Endothelial cell of umbilical vein (primary cell): ENCODE measurements at regions not wholly inside any gene's neighbourhood (a gene's known extent, or its start where the extent isn't known, plus 50 kb on each side); places are given as distances from the start of the nearest gene placed in this dataset.

Source experiments
- CTCF ChIP-seq, 2 donors: IDR thresholded peaks; 1 replicate in 1 of 2; 2 replicates in 1 of 2; pipeline ENCODE4 v1.5.1; 2011; ENCODE audit warnings: low read length in 2 of 2, mild to moderate bottlenecking in 2 of 2, moderate library complexity in 2 of 2, control low read depth in 1 of 2, inconsistent platforms in 1 of 2, low read depth in 1 of 2; ENCODE audit not compliant: insufficient read depth in 1 of 2; ENCODE audit errors: extremely low read depth in 1 of 2
- GATA2 ChIP-seq: IDR thresholded peaks from 2 replicates; pipeline ENCODE4 v1.7.0; 2011; ENCODE audit warnings: low read depth, mild to moderate bottlenecking, moderate library complexity, mixed read lengths, low read length; ENCODE audit not compliant: insufficient read length, insufficient read depth
- JUN ChIP-seq: IDR thresholded peaks from 2 replicates; pipeline ENCODE4 v1.6.1; 2011; ENCODE audit warnings: borderline replicate concordance, low read depth; ENCODE audit not compliant: insufficient read length, insufficient read depth
- MAX ChIP-seq: IDR thresholded peaks from 2 replicates; pipeline ENCODE4 v1.6.1; 2011; ENCODE audit not compliant: insufficient read depth, insufficient read length
- POLR2A ChIP-seq: IDR thresholded peaks from 2 replicates; pipeline ENCODE4 v1.6.1; 2012; ENCODE audit warnings: low read depth, mild to moderate bottlenecking, control low read depth, low read length

GRCh38 chr4:148814030-148814429, 371.8 kb upstream of the NR3C2 start:
- no peak for TF ChIP-seq MAX
- no peak for TF ChIP-seq GATA2
- TF ChIP-seq JUN, result no peak
- TF ChIP-seq CTCF (IDR thresholded peaks at IDR 0.05; ENCODE audit: extremely low read depth in 1 of 2, insufficient read depth in 1 of 2, low read depth in 1 of 2, low read length in 2 of 2), result no peak
- no peak for TF ChIP-seq POLR2A
